CD8-positive, alpha-beta memory T cell (primary cell): ENCODE measurements at regions not wholly inside any gene's neighbourhood (a gene's known extent, or its start where the extent isn't known, plus 50 kb on each side); places are given as distances from the start of the nearest gene placed in this dataset.

Experiments
- CTCF ChIA-PET: fragments of 350-600 bp; sonication (Branson Sonifier 250); formaldehyde crosslinking; loops from one replicate; lab custom pipeline; 2021; ENCODE audit warnings: antibody characterized with exemption; lab: Charles Lee
- POLR2A ChIA-PET: fragments of 350-600 bp; sonication (Branson Sonifier 250); formaldehyde crosslinking; loops from one replicate; lab custom pipeline; 2021; ENCODE audit warnings: antibody characterized with exemption; lab: Charles Lee
- DNase-seq, 5 donors: peaks; one replicate each; pipeline versions ENCODE4 v3.0.0 to v3.0.0-alpha.2; 2020 to 2022; ENCODE audit warnings: mixed read lengths in 1 of 5
- H3K27ac ChIP-seq: one replicate; pipeline ENCODE4 v1.7.0; 2013; ENCODE audit warnings: low read depth, mild to moderate bottlenecking, low read length, moderate library complexity
- H3K27me3 ChIP-seq: 2 replicates; pipeline ENCODE4 v1.7.0; 2013; ENCODE audit warnings: low read length, mild to moderate bottlenecking; ENCODE audit not compliant: insufficient read depth, poor library complexity, severe bottlenecking
- H3K36me3 ChIP-seq: 2 replicates; pipeline ENCODE4 v1.7.0; 2013; ENCODE audit warnings: mild to moderate bottlenecking, low read length, moderate library complexity; ENCODE audit not compliant: insufficient read depth
- H3K4me1 ChIP-seq: 2 replicates; pipeline ENCODE4 v1.7.0; 2013; ENCODE audit warnings: mild to moderate bottlenecking, low read length, moderate library complexity; ENCODE audit not compliant: insufficient read depth
- H3K4me3 ChIP-seq: 2 replicates; pipeline ENCODE4 v1.7.0; 2013; ENCODE audit warnings: mild to moderate bottlenecking, low read length
- H3K9me3 ChIP-seq: 2 replicates; pipeline ENCODE4 v1.7.0; 2013; ENCODE audit warnings: mild to moderate bottlenecking, low read length
- H3K27ac Mint-ChIP-seq, 8 donors: one replicate each; pipeline ENCODE4 v1.8.0; 2020 to 2021; ENCODE audit warnings: mixed read lengths in 8 of 8, mild to moderate bottlenecking in 6 of 8, inconsistent platforms in 3 of 8, moderate library complexity in 3 of 8
- H3K27me3 Mint-ChIP-seq, 2 donors: one replicate each; pipeline ENCODE4 v1.8.0; 2020 to 2021; ENCODE audit warnings: mixed read lengths in 2 of 2, mild to moderate bottlenecking in 1 of 2, moderate library complexity in 1 of 2
- H3K36me3 Mint-ChIP-seq, 3 donors: one replicate each; pipeline ENCODE4 v1.8.0; 2020 to 2021; ENCODE audit warnings: mixed read lengths in 3 of 3, inconsistent platforms in 1 of 3, mild to moderate bottlenecking in 1 of 3
- H3K4me1 Mint-ChIP-seq, 3 donors: one replicate each; pipeline ENCODE4 v1.8.0; 2020 to 2021; ENCODE audit warnings: mixed read lengths in 3 of 3, inconsistent platforms in 1 of 3, mild to moderate bottlenecking in 1 of 3
- H3K4me3 Mint-ChIP-seq, 7 donors: one replicate each; pipeline ENCODE4 v1.8.0; 2020 to 2021; ENCODE audit warnings: mixed read lengths in 7 of 7, mild to moderate bottlenecking in 6 of 7, moderate library complexity in 4 of 7, inconsistent platforms in 2 of 7
- H3K9me3 Mint-ChIP-seq, 5 donors: one replicate each; pipeline ENCODE4 v1.8.0; 2020 to 2022; ENCODE audit warnings: mixed read lengths in 5 of 5, mild to moderate bottlenecking in 3 of 5, moderate library complexity in 2 of 5, inconsistent platforms in 1 of 5

DNA sequence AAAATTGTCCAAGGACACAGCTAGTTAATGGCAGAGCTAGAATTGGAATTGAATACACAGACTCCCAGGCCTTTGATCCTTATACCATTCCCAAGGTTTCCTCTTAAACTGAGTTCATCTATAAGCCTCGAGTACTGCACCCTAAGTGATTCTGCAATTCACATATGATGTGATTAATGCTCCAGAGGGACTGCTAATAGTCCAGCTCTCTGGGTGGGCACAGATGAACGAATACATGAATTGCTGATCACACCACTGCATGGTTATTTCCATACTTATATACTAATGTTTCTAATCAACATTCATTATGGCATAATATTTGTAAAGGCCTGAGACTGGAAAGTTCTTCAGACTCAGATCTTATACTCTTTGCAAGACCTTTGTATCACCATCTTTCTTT, 101.8 kb downstream of the NUFIP1 start:
- H3K4me1 Mint-ChIP-seq: no peaks in the 10 kb centered on the region
- CTCF ChIA-PET: interaction anchor here (1.0 kb wide), 1 partner anchor 11 kb away, joined by 3 read pairs; no protein-coding TSS in a partner anchor
- Histone ChIP-seq H3K36me3 (no peaks in the 10 kb centered on the region), H3K4me1 (no peaks in the 10 kb centered on the region), H3K4me3 (no peak overlapping the region), H3K27ac (no peak overlapping the region), H3K27me3 (no peaks in the 10 kb centered on the region), H3K9me3 (no peaks in the 10 kb centered on the region)
- no peaks in the 10 kb centered on the region for H3K27me3 Mint-ChIP-seq
- no peaks in the 10 kb centered on the region for H3K36me3 Mint-ChIP-seq
- POLR2A ChIA-PET: no interaction called here
- no peak overlapping the region for H3K27ac Mint-ChIP-seq
- H3K9me3 Mint-ChIP-seq: no peaks in the 10 kb centered on the region
- DNase-seq: no peak
- H3K4me3 Mint-ChIP-seq: no peak overlapping the region

DNA sequence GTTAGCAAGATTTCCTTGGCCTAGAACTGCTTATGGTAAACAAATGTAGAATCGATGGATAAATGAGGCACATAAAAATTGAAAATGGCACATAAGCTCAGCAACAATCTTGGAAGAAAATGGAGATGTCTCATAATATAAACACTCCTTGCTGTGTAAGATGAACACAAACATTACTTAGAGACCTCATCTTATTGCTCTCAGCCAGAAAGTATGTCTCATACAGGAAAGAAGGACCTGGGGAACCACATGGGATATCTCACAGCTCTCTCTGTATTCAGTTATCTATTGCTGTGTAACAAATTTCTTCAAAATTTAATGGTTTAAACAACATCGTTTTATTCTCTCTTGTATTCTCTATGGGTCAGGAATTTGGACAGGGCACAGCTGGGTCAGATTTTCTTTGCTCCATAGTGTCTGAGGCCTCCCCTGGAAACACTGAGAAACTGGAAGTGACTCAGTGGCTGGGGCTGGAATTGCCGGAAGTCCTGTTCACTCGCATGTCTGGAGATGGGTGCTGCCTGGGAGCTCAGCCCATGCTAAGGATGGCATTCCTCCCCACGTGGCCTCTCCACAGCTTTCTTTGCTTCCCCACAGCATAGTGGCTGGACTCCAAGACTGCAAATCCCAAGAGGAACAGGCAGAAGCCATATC, 105.1 kb downstream of the NUFIP1 start:
- Histone ChIP-seq H3K4me1 (no peaks in the 10 kb centered on the region), H3K9me3 (no peaks in the 10 kb centered on the region), H3K4me3 (no peak overlapping the region), H3K36me3 (no peaks in the 10 kb centered on the region), H3K27ac (no peak overlapping the region), H3K27me3 (no peaks in the 10 kb centered on the region)
- no peak overlapping the region for H3K4me3 Mint-ChIP-seq
- ChIA-PET POLR2A (no interaction called here), CTCF (no interaction called here)
- no peaks in the 10 kb centered on the region for H3K9me3 Mint-ChIP-seq
- no peaks in the 10 kb centered on the region for H3K4me1 Mint-ChIP-seq
- no peak for DNase-seq
- H3K27me3 Mint-ChIP-seq: peaks cover 3 to 6% of the 10 kb centered on the region in 2 donors
- no peak overlapping the region for H3K27ac Mint-ChIP-seq
- H3K36me3 Mint-ChIP-seq: no peaks in the 10 kb centered on the region

GRCh38 chr13:44879452-44880058, 109.7 kb downstream of the NUFIP1 start:
- Histone ChIP-seq H3K4me3 (no peak overlapping the region), H3K36me3 (no peaks in the 10 kb centered on the region), H3K27ac (no peak overlapping the region), H3K9me3 (no peaks in the 10 kb centered on the region), H3K27me3 (no peaks in the 10 kb centered on the region), H3K4me1 (no peaks in the 10 kb centered on the region)
- Mint-ChIP-seq H3K27me3 (peaks cover 11 to 18% of the 10 kb centered on the region in 2 donors), H3K9me3 (peaks cover 0 to 8% (median 4%) of the 10 kb centered on the region in 5 donors), H3K27ac (no peak overlapping the region), H3K4me3 (no peak overlapping the region), H3K4me1 (no peaks in the 10 kb centered on the region), H3K36me3 (peaks cover 0 to 6% (median 0%) of the 10 kb centered on the region in 3 donors)
- DNase-seq: no peak
- CTCF ChIA-PET: interaction anchor here (1.0 kb wide), 1 partner anchor 396 kb away, joined by 3 read pairs; no protein-coding TSS in a partner anchor
- POLR2A ChIA-PET: no interaction called here

DNA sequence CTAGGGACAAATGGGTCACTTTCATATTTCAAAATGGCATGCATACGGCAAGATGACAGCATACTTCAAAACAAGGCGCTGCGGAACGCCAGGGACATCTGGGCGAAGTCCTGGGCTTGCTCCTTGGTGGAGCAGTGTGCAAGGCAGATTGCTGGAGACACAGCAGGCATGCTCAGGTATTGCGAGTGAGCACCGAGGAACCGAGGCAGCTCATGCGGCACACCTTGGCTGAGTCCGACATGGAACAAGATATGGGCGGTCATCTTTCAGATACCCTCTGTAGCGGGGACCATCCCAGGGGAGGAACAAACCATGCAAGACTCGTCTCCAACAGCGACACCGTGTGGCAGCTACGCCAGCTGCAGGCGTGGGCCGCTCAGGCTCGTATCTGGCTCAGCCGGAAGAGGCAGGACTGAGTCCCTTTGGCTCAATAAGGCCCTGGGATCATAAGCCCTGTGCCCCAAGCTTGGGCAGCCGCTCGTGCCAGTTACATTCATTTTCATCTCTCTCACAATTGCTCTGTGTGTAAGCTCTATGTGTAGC, 112.4 kb downstream of the NUFIP1 start:
- H3K4me1 ChIP-seq: no peaks in the 10 kb centered on the region
- Mint-ChIP-seq H3K4me3 (no peak overlapping the region), H3K27ac (no peak overlapping the region), H3K9me3 (peaks cover 0 to 8% (median 4%) of the 10 kb centered on the region in 5 donors), H3K27me3 (peaks cover 14 to 18% of the 10 kb centered on the region in 2 donors), H3K4me1 (no peaks in the 10 kb centered on the region), H3K36me3 (peaks cover 0 to 6% (median 0%) of the 10 kb centered on the region in 3 donors)
- no peaks in the 10 kb centered on the region for H3K9me3 ChIP-seq
- ChIA-PET POLR2A (no interaction called here), CTCF (no interaction called here)
- H3K27me3 ChIP-seq: no peaks in the 10 kb centered on the region
- no peaks in the 10 kb centered on the region for H3K36me3 ChIP-seq
- H3K4me3 ChIP-seq: no peak overlapping the region
- no peak for DNase-seq
- H3K27ac ChIP-seq: no peak overlapping the region

DNA sequence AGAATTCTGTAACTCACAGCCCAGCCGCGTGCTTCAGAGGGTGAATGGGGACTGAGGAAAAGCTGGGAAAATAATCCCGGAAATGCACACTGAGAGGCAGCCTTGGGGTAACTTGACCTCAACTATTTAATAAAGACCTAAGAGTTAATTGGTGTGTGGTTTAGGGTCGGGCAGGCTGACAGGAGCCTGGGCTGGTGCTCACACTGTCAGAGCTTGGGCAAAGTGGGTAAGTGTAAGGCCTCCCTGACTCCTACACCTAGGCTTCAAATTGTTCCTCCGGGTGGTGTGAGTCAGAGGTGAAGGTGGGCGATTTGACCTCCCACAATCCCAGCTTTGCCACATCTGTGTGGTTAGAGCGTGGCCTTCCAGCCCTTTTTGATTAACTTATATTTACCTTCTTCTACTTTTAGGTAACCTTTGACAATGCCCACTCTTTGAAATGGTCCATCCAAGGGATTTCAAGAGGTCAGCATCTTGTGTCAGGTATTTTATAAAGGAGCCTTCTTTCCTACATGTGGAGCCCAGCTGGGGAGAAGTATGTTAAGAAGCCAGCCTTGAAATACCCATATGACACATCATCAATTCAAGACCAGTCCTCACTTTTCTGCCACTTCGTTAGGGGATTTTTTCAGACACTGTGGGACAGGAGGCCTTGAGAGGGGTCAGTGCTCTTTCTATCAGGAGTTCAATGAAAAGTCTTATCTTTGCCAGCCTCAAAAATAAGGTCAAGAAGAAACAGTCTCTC, 114.2 kb downstream of the NUFIP1 start:
- POLR2A ChIA-PET: no interaction called here
- no peak overlapping the region for H3K4me3 Mint-ChIP-seq
- Histone ChIP-seq H3K27ac (no peak overlapping the region), H3K4me3 (no peak overlapping the region), H3K9me3 (no peaks in the 10 kb centered on the region), H3K4me1 (no peaks in the 10 kb centered on the region), H3K36me3 (no peaks in the 10 kb centered on the region), H3K27me3 (no peaks in the 10 kb centered on the region)
- CTCF ChIA-PET: interaction anchor here (1.6 kb wide), 1 partner anchor 390 kb away, joined by 3 read pairs; no protein-coding TSS in a partner anchor
- H3K27me3 Mint-ChIP-seq: peaks cover 14 to 17% of the 10 kb centered on the region in 2 donors
- H3K36me3 Mint-ChIP-seq: peaks cover 0 to 6% (median 0%) of the 10 kb centered on the region in 3 donors
- no peak for DNase-seq
- peaks cover 0 to 8% (median 4%) of the 10 kb centered on the region in 5 donors for H3K9me3 Mint-ChIP-seq
- H3K4me1 Mint-ChIP-seq: no peaks in the 10 kb centered on the region
- no peak overlapping the region for H3K27ac Mint-ChIP-seq

DNA sequence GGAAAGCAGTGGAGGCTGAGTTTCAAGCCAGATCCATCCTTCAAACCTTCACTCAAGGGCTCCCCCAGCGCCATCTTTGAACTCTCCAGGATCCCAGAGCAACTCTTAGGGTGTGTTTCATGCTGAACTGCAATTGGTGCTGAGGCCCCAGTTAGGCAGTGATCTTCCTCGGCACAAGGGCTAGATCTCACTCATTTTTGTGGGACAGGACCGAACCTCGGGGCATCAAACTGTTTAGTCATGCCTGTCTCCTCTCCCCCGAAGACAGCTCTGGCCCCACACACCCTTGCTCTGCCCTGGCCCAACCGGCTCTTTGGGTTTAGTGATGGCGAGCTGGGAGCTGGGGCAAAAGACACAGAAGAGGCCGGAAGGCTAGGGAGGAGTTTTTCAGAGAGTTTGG, 115.1 kb downstream of the NUFIP1 start:
- Histone ChIP-seq H3K27me3 (no peaks in the 10 kb centered on the region), H3K9me3 (no peaks in the 10 kb centered on the region), H3K36me3 (no peaks in the 10 kb centered on the region), H3K4me1 (no peaks in the 10 kb centered on the region), H3K4me3 (no peak overlapping the region), H3K27ac (no peak overlapping the region)
- DNase-seq: no peak
- CTCF ChIA-PET: interaction anchor here (1.6 kb wide), 1 partner anchor 390 kb away, joined by 3 read pairs; no protein-coding TSS in a partner anchor
- POLR2A ChIA-PET: no interaction called here
- Mint-ChIP-seq H3K4me3 (no peak overlapping the region), H3K36me3 (peaks cover 0 to 6% (median 0%) of the 10 kb centered on the region in 3 donors), H3K9me3 (peaks cover 0 to 8% (median 4%) of the 10 kb centered on the region in 5 donors), H3K27ac (peak overlapping the region in 1 of 8 donors; percentile 34), H3K4me1 (no peaks in the 10 kb centered on the region), H3K27me3 (peaks cover 14% of the 10 kb centered on the region in 2 donors)

- DNase-seq: no peak
- peaks cover 14 to 17% of the 10 kb centered on the region in 2 donors for H3K27me3 Mint-ChIP-seq
- Histone ChIP-seq H3K27ac (no peak overlapping the region), H3K36me3 (no peaks in the 10 kb centered on the region), H3K4me3 (no peak overlapping the region), H3K4me1 (no peaks in the 10 kb centered on the region), H3K9me3 (no peaks in the 10 kb centered on the region), H3K27me3 (no peaks in the 10 kb centered on the region)
- CTCF ChIA-PET: interaction anchor here (2.0 kb wide), 1 partner anchor 389 kb away, joined by 6 read pairs; no protein-coding TSS in a partner anchor
- POLR2A ChIA-PET: no interaction called here
- peaks cover 0 to 8% (median 4%) of the 10 kb centered on the region in 5 donors for H3K9me3 Mint-ChIP-seq
- H3K4me1 Mint-ChIP-seq: peaks cover 0 to 5% (median 4%) of the 10 kb centered on the region in 3 donors
- peaks cover 0 to 6% (median 0%) of the 10 kb centered on the region in 3 donors for H3K36me3 Mint-ChIP-seq
- no peak overlapping the region for H3K4me3 Mint-ChIP-seq
- H3K27ac Mint-ChIP-seq: no peak overlapping the region
Observed at GRCh38 chr13:44873461-44873860, 115.8 kb downstream of the NUFIP1 start.
